K562 (cell line): ENCODE measurements at regions not wholly inside any gene's neighbourhood (a gene's known extent, or its start where the extent isn't known, plus 50 kb on each side); places are given as distances from the start of the nearest gene placed in this dataset.

Source experiments
- ATAC-seq: fragments of 200-7000 bp; cut with Tn5 transposase; 3 replicates; pipeline ENCODE4 v1.9.1; 2020; ENCODE audit warnings: moderate library complexity
- BruUV-seq: library from RNA; stranded (reverse); fragments of 400-500 nt; replicated peaks from 2 replicates; lab custom pipeline; 2021; lab: Mats Ljungman, UMichigan
- CTCF ChIA-PET: fragments of 300-600 bp; formaldehyde crosslinking; extraction: SDS; loops from one replicate; lab custom pipeline; 2021; ENCODE audit warnings: low intra/inter-chr PET ratio; lab: Yijun Ruan, JAX
- POLR2A ChIA-PET: fragments of 300-600, 350-650 bp; sonication (Branson Sonifier 250); formaldehyde crosslinking; extraction: SDS; loops from one replicate; lab custom pipeline; 2021; ENCODE audit warnings: antibody characterized with exemption, inconsistent platforms; lab: Yijun Ruan, JAX
- DNase-seq, 4 experiments: peaks; one replicate each; pipeline versions ENCODE4 v3.0.0 to v3.0.0-alpha.2; 2011 to 2018; ENCODE audit warnings: low spot score in 3 of 4, mixed read lengths in 3 of 4; ENCODE audit errors: extremely low read depth in 1 of 4
- FAIRE-seq: peaks from 2 replicates; lab custom pipeline; 2011; peaks lifted over from hg19 to GRCh38; lab: Jason Lieb, UNC
- H2AFZ ChIP-seq: 2 replicates; pipeline ENCODE4 v1.6.0; 2011; ENCODE audit warnings: low read depth, low read length, control low read depth, inconsistent platforms
- H3K27ac ChIP-seq: fragments of 200-600 bp; 3 replicates; pipeline ENCODE4 v1.8.0; 2011; ENCODE audit warnings: low read depth, mild to moderate bottlenecking, control low read depth, inconsistent platforms, low read length, moderate library complexity, mixed read lengths; ENCODE audit errors: extremely low read depth
- H3K27me3 ChIP-seq, 2 experiments: fragments of 300-600 bp in 1 of 2; 2 replicates in 1 of 2; 3 replicates in 1 of 2; pipeline versions ENCODE4 v1.6.0 to v1.8.0; 2011; ENCODE audit warnings: inconsistent platforms in 2 of 2, low read length in 2 of 2, mild to moderate bottlenecking in 1 of 2, mixed read lengths in 1 of 2, moderate library complexity in 1 of 2; ENCODE audit not compliant: control insufficient read depth in 2 of 2, insufficient read depth in 2 of 2
- H3K36me3 ChIP-seq: fragments of 300-600 bp; 3 replicates; pipeline ENCODE4 v1.8.0; 2011; ENCODE audit warnings: mild to moderate bottlenecking, low read length, inconsistent platforms; ENCODE audit not compliant: control insufficient read depth, insufficient read depth
- H3K4me1 ChIP-seq, 2 experiments: fragments of 200-600 bp in 1 of 2; replicated peaks in 1 of 2; 2 replicates in 1 of 2; 3 replicates in 1 of 2; pipeline versions ENCODE4 v1.5.1 to v1.8.0; 2011; ENCODE audit warnings: inconsistent platforms in 2 of 2, low read length in 2 of 2, mild to moderate bottlenecking in 1 of 2, mixed read lengths in 1 of 2, moderate library complexity in 1 of 2; ENCODE audit not compliant: control insufficient read depth in 2 of 2, insufficient read depth in 2 of 2
- H3K4me2 ChIP-seq: 2 replicates; pipeline ENCODE4 v1.6.1; 2011; ENCODE audit warnings: low read length, control low read depth, inconsistent platforms, mixed read lengths; ENCODE audit not compliant: insufficient read depth
- H3K4me3 ChIP-seq: fragments of 200-600 bp; sonication (generic), shearing (Covaris generic); 2 replicates; pipeline ENCODE4 v1.5.1; 2016; ENCODE audit warnings: control low read depth, inconsistent platforms
- H3K79me2 ChIP-seq: fragments of 200-600 bp; 3 replicates; pipeline ENCODE4 v1.8.0; 2011; ENCODE audit warnings: low read length, inconsistent platforms; ENCODE audit not compliant: control insufficient read depth, insufficient read depth
- H3K9ac ChIP-seq, 2 experiments: 2 replicates each; pipeline versions ENCODE4 v1.6.0 to v1.6.1; 2011; ENCODE audit warnings: low read depth in 2 of 2, low read length in 2 of 2, control low read depth in 1 of 2, inconsistent platforms in 1 of 2, mild to moderate bottlenecking in 1 of 2, mixed read lengths in 1 of 2; ENCODE audit not compliant: insufficient read depth in 1 of 2
- H3K9me1 ChIP-seq: one replicate; pipeline ENCODE4 v1.6.0; 2011; ENCODE audit warnings: inconsistent platforms, mild to moderate bottlenecking, low read length, moderate library complexity; ENCODE audit not compliant: control insufficient read depth, insufficient read depth
- H3K9me3 ChIP-seq: replicated peaks from 2 replicates; pipeline ENCODE4 v1.5.1; 2011; ENCODE audit warnings: low read depth, low read length, inconsistent platforms; ENCODE audit not compliant: control insufficient read depth, insufficient read depth
- H4K20me1 ChIP-seq: replicated peaks from 2 replicates; pipeline ENCODE4 v1.6.1; 2011; ENCODE audit warnings: low read length, inconsistent platforms, mixed read lengths; ENCODE audit not compliant: control insufficient read depth, insufficient read depth
- FOXJ3 ChIP-seq: sonication (generic); formaldehyde crosslinking; IDR thresholded peaks from 2 replicates; pipeline ENCODE4 v1.4.0; 2020; ENCODE audit warnings: mild to moderate bottlenecking, missing genetic modification reagents
- FOXP1 ChIP-seq: sonication (generic); formaldehyde crosslinking; IDR thresholded peaks from 2 replicates; pipeline ENCODE4 v1.8.0; 2022; ENCODE audit warnings: mild to moderate bottlenecking, missing genetic modification reagents
- HSF4 ChIP-seq: fragments of 250-450 bp; sonication (Bioruptor Pico); IDR thresholded peaks from 2 replicates; pipeline ENCODE4 v2.1.2; 2022; ENCODE audit warnings: mild to moderate bottlenecking, moderate library complexity, borderline replicate concordance
- LARP7 ChIP-seq: fragments of 450-650 bp; IDR thresholded peaks from 2 replicates; pipeline ENCODE4 v1.6.1; 2016
- RNF219 ChIP-seq: fragments of 250-450 bp; sonication (Bioruptor Pico); IDR thresholded peaks from 2 replicates; pipeline ENCODE4 v1.5.0; 2022; ENCODE audit warnings: mild to moderate bottlenecking
- SRSF1 ChIP-seq: fragments of 200-400 bp; formaldehyde crosslinking; IDR thresholded peaks from 2 replicates; pipeline ENCODE4 v1.6.1; 2017; ENCODE audit warnings: mild to moderate bottlenecking, low read depth, low read length, moderate library complexity
- WGBS: fragments of 100-300 bp; shearing (Covaris generic); methylation state at CpG from one replicate; pipeline ENCODE4 v1.1.6; 2016; ENCODE audit warnings: low coverage, mixed read lengths; ENCODE audit not compliant: insufficient coverage; ENCODE audit errors: missing lambda C conversion rate; 5-methylcytosine and 5-hydroxymethylcytosine counted together
- in situ Hi-C: fragments of 300-500 bp; cut with MboI; formaldehyde crosslinking; loops from 4 replicates; pipeline ENCODE4 v1.15.0; 2018; ENCODE audit warnings: inconsistent platforms, mixed read lengths
- intact Hi-C: fragments of 100-400 bp; cut with micrococcal nuclease; formaldehyde crosslinking; loops from 2 replicates; pipeline ENCODE4 v1.14.2; 2022

GRCh38 chr2:6184532-6185292 is 492.5 kb downstream of the SOX11 start:
- FAIRE-seq (no peak), DNase-seq (no peak)
- WGBS = 2% methylated on average over 13 of the region's 13 CpGs
- H3K9me1 ChIP-seq = no peaks in the 10 kb centered on the region
- H3K9ac ChIP-seq = no peak overlapping the region
- intact Hi-C loops = no loop called here
- no peaks in the 10 kb centered on the region for H3K79me2 ChIP-seq
- H3K4me2 ChIP-seq = no peak overlapping the region
- H3K27ac ChIP-seq = no peak overlapping the region
- in situ Hi-C loops = no loop called here
- BruUV-seq = no TSS peak
- H3K9me3 ChIP-seq = no peaks in the 10 kb centered on the region
- H4K20me1 ChIP-seq = no peaks in the 10 kb centered on the region
- H3K27me3 ChIP-seq = no peaks in the 10 kb centered on the region
- no peak for TF ChIP-seq FOXJ3 (CRISPR knock-in tag)
- TF ChIP-seq HSF4 = no peak
- no peak for TF ChIP-seq SRSF1
- TF ChIP-seq RNF219 (CRISPR knock-in tag) = no peak
- no peak for TF ChIP-seq LARP7
- TF ChIP-seq FOXP1 = no peak
- TF ChIP-seq, all 486 proteins: peak for 0
- no peak overlapping the region for H2AFZ ChIP-seq
- no peaks in the 10 kb centered on the region for H3K4me1 ChIP-seq
- H3K4me3 ChIP-seq = no peak overlapping the region
- no peaks in the 10 kb centered on the region for H3K36me3 ChIP-seq
- POLR2A ChIA-PET = no interaction called here
- CTCF ChIA-PET = no interaction called here
- no peak for ATAC-seq
